Fibroblast of skin of scalp (primary cell): ENCODE measurements at regions not wholly inside any gene's neighbourhood (a gene's known extent, or its start where the extent isn't known, plus 50 kb on each side); places are given as distances from the start of the nearest gene placed in this dataset.
"Not testable (repeated sequence)": the region's sequence is repeated elsewhere in the genome, so short reads cannot be mapped to it uniquely, and the experiment has no call there.

Source experiments
- DNase-seq: peaks from one replicate; pipeline ENCODE4 v3.0.0-alpha.2; 2013

DNA sequence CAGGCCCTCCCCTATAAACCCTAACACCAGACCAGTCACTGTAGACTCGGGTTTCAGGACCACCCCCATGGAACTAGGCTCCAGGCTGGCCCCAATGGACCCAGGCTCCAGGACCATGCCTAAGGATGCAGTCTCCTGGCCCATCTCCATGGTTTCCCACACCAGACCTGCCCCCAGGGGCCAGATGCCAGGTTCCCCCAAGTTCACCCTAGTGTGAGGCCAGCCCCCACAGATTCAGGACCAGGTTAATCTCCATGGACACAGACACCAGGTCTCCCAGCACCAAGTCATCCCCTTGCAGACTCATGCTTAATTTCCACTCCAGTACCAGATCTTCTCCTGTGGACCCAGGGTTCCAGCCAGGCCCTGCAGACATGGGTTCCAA lies 103.8 kb upstream of the LANCL2 start:
- no peak for DNase-seq

DNA sequence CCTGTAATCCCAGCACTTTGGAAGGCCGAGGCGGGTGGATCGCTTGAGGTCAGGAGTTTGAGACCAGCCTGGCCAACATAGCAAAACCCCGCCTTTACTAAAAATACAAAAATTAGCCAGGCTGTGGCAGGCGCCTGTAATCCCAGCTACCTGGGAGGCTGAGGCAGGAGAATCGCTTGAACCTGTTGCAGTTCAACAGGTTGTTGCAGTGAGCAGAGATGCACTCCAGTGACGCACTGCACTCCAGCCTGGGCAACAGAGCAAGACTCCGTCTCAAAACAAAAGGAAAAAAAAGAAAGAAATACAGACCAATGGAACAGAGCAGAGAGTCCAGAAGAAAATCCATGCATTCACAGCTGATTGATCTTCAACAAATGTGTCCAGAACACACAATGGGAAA lies 99.8 kb upstream of the LANCL2 start:
- not testable (repeated sequence) for DNase-seq

DNA sequence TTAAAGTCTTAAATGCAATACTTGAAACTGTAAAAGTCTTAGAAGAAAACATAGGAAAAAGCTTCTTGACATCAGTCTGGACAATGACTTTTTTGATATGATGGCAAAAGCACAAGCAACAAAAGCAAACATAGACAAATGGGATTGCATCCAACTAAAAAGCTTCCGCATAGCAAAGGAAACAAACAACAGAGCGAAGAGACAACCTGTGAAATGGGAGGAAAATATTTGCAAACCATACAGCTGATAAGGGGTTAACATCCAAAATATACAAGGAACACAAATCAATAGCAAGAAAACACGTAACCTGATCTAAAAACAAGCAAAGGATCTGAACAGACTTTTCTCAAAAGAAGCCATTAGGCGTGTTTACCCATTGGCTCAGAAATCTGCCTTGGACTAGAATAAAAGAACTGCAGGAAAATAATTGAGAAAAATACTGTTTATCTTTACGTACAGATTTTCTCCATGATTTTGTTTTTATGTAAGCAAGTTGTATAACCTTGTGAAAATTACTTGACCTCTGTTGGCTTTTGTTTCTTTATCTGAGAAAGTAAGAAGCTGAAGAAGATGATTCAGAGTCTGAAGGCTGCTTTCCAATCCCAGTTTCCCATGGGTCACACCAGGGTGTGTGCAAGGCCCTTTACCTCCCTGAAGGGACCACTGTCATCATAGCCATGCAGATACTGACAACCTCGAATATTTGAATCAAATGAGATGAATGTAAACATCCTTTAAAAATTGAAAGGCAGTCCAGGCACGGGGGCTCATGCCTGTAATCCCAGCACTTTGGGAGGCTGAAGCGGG lies 99.1 kb upstream of the LANCL2 start:
- no peak for DNase-seq

DNA sequence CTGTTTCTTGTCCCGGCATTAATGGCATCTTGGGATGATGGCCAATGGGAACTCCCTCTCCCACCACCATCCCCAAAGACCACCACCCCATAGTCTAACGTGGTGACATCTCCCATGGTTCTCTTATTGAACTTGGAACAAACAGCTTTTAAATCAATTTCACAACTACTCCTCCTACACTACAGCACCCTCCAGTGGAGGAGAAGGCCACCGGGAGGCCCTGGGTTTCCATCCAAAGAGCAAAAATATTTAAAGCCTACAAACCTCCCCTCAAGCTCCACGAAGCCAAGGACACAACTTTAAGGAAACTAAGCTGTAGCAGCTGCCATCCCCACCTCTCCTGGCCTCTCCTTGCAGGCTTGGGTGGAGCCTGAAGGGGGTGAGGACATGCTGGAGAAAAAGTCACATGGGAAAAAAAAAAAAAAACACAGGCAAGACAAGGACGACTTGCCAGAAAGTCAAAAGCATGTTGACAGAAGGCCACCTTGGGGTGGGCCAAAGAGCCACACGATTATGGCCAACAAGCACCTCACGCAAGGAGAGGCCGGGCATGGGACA lies 94.0 kb upstream of the LANCL2 start:
- DNase-seq = peak; percentile 29

DNA sequence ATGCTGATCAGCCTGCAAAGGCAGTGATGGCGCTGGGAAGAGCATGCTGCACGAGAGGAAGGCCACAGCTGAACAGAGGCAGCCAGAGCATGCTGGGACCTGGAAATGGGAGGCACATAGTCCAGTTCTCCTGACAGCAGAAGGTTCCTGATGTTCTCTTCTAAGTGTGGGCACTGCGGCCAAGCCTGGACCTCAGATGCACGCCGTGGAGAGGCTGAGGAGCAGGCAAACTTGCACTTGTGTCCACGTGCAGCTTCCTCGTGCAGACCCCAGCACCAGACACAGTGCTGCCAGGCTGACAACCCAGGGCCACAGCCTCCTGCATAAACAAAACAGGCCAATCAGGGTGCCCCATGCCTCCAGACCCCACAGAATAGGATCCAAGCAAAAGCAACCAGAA lies 93.5 kb upstream of the LANCL2 start:
- DNase-seq = no peak

DNA sequence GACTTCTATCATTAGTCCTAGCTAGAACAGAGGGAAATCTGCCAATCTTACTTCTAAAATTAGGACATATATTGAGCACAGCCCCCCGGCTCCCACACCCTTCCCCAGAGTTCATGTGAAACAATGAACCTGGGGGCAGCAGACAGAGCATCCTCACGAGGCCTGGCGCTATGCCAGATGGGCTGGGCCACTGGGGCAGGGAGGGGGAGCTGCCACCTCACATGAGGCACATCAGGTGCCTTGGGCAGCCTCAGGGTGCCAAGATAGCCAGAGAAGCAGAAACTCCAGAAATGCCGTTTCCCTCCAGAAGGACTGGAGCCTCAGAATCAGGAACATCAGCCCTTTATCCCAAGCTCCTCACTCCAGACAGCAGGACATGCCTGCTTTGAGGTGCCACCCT lies 92.8 kb upstream of the LANCL2 start:
- DNase-seq = no peak

DNA sequence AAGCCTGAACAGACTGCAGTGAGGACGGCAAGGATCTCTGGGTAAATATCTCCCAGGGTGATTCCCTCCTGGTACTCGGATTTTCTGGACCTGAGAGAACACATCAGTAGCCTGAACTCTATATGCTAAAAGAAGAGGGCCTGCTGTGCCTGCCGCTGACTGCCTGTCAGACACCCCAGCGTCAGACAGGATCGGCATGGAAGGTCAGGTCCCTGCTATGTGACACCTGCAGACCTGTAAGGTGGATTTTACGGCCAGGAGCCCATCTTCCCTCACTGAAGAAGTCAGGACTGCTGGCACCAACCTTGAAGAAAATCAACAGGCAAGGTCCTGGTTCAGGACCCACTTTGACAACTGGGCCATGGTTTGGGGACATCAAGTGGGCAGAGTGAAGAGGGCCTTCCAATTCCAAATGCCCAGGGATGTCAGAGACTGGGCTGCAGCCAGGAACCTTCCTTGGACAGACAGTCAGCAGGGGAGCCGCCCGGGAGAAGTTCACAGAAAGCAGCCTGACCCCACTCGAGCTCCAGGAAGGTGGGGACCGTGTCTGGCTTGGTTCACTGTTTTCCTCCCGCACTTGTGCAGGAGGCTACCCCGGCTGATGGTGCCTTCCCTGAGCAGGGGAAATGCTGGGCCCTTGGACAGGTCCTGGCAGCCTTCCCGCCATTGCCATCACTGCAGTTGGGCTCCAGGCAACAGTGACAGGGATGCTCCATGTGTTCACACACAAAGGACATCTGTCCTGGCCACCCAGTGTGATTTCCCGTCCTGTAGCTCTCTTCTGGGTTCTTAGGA lies 91.8 kb upstream of the LANCL2 start:
- DNase-seq = no peak

DNA sequence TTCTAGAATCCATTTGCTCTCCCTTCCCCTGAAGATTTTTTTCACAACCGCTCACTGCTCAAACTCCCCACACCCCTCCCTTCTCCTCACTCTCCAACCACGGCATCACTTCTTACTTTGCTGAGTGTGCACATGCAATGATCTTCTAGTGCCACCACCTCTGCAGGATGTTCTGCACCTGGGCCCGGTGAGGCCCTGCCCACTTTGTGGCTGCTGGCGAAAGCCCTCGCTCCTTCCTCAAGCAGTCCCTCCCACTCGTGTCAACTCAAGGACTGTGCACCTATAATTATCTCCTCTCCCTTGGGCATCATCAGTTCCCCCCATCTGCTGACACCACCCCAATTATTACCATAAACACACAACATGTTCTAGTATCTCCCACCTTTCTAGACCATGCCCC lies 91.0 kb upstream of the LANCL2 start:
- no peak for DNase-seq

DNA sequence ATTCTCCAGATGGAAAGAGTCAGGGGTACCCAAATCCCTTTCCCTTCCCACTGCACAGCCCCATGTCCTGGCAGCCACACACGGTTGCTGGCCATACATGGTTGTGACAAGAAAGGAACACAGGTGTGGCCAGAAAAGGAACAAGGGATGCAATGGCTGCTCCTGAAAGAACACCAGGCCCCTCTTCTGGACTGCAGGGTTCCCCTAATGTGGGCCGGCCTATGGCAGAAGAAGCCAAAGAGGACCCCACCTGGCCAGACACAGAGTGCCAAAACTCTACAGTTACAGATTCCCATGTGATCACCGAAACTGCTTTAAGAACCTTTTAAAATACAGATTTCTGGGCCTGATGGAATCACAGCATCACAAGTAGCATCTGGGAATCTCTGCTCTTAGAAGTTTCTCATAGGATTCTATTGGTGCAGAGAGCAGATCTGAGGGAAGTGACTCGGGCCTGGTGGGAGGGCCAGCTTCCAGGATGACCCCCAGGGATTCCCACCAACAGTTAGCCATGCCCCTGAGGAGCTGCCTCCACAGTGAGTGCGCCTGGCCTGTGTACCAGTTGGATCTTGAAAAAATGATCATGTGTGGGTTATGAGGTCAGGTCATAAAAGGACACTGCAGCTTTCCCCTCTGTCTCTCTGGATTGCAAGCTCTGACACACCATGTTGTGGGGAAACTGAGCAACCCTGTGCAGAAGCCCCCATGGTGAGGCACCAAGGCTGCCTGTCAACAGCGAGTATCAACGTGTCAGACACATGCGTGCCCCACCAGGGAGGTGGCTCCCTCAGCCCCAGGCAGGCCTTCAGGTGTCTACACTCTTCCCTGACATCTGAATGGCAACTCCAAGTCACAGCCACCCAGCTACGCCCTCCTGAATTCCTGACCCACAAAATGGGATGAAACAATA lies 89.6 kb upstream of the LANCL2 start:
- no peak for DNase-seq

DNA sequence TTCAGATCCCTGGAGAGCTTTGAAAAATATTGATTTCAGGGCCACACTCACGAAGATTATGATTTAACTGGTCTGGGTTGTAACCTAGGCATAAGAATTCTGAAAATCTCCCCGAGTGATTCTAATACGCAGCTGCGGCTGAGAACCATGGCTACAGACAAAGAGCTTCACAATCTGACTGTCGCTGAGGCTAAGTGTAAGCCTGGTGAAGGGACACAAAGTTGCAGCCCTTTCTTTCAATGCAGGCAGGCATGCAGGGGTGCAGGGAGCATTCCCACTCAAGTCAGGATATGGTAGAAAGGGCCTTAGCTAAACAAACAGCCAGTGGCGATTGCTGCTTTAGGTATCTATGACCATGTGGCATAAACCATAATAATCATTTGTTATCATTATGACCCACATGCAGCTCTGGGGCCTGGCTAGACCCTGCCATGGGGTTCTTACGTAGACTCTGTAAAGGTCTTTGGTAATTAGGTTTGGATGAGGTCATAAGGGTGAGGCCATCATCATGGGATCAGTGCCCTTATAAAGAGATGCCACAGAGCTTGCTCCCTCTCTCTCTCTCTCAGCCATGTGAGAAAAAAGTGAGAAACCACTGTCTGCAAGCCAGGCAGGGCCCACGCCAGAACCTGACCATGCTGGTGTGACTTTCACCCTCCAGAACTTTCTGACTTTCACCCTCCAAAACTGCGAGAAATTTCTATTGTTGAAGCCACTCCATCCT lies 88.4 kb upstream of the LANCL2 start:
- no peak for DNase-seq

DNA sequence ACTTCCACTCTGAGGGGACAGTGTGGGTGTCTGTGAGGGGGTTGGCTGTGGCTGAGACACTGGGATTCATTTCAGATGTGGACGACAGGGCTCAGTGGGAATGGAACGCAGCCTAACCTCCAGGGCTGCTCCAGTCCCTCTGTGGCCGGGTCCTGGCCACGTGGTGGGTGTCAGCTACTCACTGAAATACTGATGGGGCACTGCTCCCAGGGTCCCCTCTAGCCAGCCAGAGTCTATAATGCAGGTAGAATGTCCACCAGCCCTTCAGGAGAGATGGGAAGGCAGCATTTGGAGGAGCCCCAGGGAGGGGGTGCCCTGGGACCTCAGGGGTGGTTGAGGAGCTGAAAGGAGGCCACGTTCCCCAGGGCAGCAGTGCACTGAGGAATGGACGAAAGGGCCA lies 87.2 kb upstream of the LANCL2 start:
- DNase-seq = no peak

DNA sequence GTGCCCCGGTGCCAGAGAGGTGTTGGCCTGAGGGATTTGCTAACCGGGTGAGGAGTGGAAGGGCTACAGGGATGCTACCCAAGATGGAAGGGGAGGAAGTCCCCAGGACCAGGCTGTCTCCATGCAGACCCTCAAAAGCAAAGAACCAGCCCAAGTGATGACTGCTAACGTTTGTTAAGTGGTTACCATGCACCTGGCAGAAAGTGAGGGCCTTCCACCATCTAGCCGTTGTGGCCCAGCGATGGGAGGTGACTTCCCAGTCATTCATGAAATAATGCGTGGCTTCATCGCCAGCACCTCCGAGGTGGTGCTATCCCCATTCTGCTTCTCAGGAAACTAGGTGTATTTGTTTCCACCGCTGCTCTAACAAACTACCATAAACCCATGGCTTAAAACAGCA lies 86.8 kb upstream of the LANCL2 start:
- no peak for DNase-seq

DNA sequence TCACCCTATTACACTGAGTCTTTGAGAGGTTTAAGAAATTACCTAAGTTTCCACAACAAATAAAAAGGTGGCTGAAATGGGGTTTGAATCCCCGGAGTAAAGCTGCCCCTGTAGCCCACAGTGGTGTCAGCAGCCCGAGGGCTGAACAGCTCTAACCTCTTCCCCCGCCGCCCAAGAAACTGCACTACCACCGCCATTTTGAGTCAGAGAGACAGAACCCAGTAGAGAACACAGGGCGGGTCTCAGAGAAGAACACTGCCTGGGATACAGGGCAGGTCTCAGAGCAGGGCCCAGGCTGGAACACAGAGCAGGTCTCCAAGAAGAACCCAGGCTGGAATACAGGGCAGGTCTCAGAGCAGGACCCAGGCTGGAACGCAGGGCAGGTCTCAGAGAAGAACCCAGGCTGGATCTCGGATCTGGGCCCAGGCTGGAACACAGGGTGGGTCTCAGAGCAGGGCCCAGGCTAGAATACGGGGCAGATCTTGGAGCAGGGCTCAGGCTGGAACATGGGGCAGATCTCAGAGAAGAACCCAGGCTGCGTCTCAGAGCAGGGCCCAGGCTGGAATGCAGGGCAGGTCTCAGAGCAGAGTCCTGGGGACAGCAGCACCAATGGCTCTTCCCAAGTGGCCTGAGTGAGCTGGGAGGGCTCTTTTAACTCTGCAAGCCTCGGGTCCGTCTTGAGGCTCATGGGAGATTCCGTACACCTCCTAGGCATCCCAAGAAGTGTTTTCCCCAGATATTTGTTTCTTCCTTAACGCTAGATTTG lies 85.9 kb upstream of the LANCL2 start:
- no peak for DNase-seq

DNA sequence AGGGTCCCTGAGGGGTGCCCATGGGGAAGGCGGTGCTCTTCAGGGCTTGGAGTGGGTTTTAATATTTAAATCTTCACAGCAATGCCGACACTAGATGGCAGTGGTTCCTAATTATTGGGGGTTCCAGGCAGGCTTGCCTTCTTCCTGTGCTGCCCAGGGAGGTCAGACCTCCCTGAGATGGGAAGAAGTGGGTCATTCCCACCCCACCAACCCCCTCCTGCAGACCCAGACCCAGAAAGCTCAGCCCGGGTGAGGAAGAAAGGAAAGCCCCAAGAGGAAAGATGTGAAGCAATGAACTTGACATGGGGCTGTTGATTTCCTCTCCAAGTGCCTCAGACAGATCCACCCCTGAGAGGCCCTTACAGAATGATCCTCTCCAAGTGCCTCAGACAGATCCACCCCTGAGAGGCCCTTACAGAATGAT lies 85.1 kb upstream of the LANCL2 start:
- peak; percentile 75 for DNase-seq

DNA sequence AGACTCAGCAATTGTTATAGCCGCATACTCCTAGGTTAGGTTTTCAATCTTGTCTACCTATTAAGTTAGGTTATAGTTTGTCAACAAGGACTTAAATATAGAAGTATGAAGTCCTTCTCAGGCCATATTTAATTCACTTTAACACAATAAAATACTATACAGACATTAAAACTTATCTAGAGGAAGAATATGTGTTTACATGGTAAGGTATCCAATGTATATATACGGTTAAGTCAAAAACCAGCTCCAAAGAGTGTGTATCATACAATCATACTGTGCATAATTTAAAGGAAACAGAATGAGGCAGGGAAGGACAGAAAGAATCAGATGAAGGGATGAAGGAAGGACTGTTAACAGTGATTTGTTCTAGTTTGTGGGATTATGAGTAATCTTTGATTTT lies 79.5 kb upstream of the LANCL2 start:
- no peak for DNase-seq

DNA sequence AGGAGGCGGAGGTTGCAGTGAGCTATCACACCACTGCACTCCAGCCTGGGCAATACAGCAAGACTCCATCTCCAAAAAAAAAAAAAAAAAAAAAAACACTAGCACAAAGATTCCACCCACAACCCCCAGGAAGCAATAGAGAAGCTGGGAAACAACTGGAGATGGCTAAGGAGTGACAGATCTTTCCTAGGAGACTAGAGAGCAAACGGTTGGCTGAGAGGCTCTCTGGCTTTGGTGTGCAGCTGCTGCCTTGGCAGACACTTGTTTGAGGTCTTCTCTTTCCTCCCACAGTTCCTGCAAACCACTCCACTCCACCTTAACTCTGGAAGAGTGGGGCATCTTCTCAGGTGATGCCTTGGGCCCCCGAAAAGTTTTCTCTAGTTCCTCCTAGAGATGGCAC lies 78.5 kb upstream of the LANCL2 start:
- no peak for DNase-seq

DNA sequence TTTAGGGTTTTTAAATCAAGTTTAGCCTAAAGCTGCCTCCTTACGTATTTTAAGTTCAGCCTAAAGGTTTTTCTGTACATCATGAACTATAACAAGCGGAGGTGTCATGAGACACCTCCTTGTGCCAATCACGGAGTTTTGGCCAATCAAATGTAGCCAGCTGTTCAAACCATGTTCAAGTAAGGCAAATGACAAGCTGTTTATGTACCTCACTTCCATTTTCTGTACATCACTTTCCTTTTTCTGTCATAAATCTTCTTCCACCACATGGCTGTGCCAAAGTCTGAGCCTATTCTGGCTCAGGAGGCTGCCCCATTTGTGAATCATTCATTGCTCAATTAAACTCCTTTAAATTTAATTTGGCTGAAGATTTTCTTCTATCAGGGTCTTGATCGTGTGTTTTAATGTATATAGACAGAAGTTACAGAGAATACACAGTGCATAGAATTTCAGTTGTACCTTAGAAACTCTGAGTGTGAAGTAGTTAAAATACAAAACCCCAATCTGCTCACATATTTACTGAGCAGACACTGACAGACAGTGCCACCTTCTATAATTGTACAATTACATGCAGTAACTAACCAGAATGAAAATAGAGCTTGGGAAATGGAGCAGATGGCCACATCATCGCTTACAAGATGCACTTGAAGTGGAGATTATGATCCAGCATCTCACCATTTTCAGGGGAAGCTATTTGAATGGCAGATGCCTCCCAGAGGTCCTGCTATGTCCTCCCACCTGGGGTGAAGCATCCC lies 76.9 kb upstream of the LANCL2 start:
- no peak for DNase-seq

DNA sequence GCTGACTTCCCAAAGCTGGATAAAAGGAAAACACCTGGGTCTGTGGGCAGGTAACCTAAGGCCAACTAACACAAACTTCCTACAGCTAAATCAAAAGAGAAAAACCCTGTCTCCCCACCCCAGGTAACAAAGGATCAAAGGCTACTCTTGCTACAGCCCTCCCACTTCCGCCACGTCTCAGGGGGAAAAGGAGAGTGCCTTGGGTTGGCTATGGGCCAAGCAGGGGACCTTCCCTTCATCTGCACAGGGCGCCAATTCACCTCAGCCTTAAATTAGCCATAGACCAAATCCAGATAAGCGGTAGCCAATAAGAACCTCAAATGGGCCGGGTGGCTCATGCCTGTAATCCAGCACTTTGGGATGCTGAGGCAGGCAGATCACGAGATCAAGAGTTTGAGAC lies 69.1 kb upstream of the LANCL2 start:
- DNase-seq = no peak

DNA sequence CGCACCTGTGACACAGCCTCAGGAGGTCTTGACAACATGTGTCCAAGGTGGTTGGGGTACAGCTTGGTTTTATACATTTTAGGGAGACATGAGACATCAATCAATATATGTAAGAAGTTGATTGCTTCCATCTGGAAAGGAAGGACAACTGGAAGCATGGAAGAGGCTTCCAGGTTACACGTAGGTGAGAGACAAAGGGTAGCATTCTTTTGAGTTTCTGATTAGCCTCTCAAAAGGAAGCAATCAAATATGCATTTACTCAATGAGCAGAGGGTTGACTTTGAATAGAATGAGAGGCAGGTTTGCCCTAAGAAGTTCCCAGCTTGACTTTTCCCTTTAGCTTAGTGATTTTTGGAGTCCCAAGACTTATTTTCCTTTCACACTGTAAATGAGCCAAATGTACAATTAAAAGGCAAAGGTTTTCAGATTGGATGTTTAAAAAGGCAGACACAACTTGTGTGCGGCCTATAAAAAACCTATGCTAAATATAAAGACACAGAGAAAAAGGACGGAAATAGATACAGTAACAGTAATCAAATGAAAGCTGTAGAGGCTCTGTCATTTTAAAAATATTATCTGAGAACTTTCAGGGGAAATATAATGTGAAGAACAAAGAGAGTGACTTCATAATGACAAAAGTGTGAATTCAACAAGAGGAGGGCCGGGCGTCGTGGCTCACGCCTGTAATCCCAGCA lies 65.7 kb upstream of the LANCL2 start:
- no peak for DNase-seq

DNA sequence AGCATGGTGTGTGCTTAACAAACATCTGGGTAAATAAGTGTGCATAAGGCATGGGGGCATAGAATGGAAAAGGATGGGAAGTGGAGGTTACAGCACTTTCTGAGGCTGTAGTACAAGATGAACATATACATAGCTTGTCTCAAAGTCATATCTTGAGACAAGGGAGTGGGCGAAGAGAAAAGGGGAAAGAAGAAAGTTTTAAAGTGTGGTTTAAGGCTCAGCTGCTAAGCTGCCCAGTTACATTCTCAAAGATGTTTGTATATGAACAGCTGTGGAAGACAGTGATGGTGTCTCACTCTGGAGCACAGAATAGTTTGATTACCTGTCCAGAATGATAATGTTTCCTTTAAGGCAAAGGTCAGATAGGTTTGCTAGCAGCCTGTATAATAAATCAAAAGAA lies 61.9 kb upstream of the LANCL2 start:
- no peak for DNase-seq
